Posterior cingulate gyrus (tissue), 11 donors: ENCODE measurements at regions not wholly inside any gene's neighbourhood (a gene's known extent, or its start where the extent isn't known, plus 50 kb on each side); places are given as distances from the start of the nearest gene placed in this dataset.
A peak's percentile ranks its signal among the peaks of the same experiment; 100 is the strongest.
"Not testable (repeated sequence)": the region's sequence is repeated elsewhere in the genome, so short reads cannot be mapped to it uniquely, and the experiment has no call there.

Source experiments
- DNase-seq, 10 donors: peaks; one replicate each; pipeline versions ENCODE4 v3.0.0 to v3.0.0-alpha.2; 2020 to 2021; ENCODE audit warnings: mixed read lengths in 3 of 10
- intact Hi-C: fragments of 100-400 bp; cut with DNase I; formaldehyde crosslinking; loops from one replicate; pipeline ENCODE4 v1.15.1; 2023

DNA sequence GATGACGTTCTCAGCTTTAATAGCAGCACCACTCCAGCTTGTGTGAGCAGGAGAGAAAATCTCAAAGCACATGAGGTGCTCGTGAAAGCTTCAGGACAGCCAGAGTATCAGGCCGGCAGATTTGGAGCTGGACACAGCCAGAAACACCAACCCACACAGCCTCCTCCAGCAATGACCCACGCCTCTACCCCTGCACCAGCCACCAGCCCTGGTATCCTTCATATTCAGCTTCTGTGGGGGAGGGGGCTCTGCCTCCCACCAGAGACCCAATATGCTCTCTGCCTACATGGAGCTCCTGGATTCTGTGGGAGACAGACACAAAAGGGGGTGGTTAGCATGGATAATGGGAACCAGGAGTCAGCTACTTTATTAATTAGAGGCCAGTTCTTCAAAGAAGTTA lies 133.6 kb upstream of the FMN2 start:
- intact Hi-C loops = no loop called here
- no peak for DNase-seq

DNA sequence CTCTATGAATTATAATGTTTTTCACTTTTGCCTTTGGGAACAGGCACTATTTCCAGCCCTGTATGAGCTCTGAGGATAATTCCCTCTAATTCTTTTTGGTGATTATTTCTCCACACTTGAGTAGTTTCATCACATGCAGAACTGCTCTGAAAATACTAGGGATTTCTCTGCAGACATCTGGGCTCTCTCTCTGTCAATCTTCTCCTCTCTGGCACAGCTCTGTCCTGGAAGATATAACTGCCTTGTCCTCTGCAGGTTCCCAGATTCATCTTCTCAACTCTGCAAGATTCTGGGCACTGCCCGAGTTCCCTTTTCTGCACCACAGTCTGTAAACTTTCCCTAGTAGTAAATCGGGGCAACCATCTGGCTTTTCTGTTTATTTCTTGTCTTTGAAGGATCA lies 131.3 kb upstream of the FMN2 start:
- intact Hi-C loops = no loop called here
- no peak for DNase-seq

DNA sequence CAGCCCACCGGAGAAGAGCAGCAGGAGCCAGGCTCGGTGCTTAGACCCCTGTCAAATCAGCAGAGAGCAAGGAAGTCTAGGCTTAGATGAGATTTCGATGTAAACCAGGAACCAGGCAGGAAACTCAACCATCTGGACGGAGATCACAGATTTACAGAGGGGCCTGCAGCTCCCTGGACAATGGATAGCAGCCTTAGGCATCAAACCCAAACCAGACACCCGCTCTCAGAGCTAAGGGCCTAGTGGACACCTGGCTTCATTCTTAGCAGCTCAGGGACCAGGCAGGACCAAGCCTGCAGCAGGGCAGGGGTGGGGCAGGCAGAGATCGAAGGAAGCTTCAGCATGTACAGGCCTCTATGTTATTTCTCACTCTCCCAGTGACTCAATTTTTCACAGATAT lies 127.8 kb upstream of the FMN2 start:
- intact Hi-C loops = no loop called here
- no peak for DNase-seq

DNA sequence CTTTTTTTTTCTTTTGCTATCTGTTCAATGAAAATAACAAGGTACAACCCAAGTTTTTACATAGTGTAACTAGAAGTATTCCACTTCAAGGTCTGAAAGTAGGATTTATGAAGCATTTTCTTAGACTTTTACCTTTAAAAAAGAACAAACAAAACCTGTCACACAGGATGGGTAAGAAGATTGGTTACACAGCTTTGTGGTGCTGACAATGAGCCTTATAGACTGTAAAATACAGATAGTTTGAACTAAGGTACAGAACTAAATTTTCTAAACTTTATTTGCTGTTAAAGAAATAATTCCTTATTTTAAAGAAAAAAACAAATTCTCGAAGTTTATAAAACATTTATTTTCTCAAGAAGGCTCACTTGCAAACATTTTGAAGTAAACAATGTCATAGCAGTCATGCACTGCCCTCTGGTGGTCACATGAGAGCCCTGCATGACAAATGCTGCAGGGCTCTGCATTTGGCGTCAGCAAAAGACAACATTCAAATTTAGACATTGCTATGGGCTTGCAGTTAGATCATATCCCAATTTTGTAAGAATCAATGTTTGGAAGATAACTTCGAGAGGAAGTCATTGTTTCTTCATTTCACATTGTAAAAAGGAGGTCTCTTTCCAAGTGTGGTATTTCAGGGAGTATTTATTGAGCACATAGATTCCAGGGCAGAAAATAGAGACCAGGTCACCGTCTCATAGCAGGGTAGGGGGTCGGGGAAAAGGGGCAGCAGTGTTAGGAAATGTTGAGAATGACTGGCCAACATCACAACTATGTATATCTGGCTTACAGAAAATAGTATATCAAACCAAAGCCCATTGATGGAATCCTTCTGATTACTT lies 115.3 kb upstream of the FMN2 start:
- DNase-seq = peak in 8 of 10 donors; percentile 26 to 94 (median 64)

DNA sequence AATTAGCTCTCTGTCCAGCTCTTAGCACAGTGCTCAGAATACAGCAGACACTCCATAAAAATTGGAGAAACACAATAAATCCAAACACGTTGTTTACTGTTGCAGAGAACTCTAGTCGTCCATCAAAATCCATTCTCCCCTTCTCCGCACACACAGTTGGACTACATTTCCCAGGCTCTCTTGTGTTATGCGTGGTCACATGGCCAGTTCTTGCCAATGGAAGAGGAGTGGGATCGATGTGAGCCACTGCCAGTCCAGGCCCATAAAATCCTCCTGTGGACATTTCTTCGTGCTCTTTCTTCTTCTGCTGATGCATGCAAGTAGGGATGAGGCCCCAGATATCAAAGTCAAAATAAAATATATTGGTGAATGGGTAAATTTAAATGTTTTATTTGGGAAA lies 114.3 kb upstream of the FMN2 start:
- intact Hi-C loops = no loop called here
- DNase-seq = no peak

More for the DNA sequence above, 115.3 kb upstream of the FMN2 start:
- intact Hi-C loops = loop anchor here (1.0 kb wide), 1 partner anchor 25 kb away; no protein-coding TSS in a partner anchor

DNA sequence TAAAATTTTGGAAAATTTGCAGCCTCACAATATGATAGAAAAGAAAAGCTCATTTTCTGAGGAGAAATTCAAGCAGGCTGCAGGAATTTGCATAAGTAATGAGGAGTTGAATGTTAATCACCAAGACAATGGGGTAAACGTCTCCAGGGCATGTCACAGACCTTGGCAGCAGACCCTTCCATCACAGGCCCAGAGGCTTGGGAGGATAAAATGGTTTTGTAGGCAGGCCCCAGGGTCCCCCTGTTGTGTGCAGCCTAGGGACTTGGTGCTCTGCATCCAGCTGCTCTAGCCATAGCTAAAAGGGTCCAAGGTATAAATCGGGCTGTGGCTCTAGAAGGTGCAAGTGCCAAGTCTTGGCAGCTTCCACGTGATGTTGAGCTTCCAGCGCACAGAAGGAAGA lies 112.2 kb upstream of the FMN2 start:
- intact Hi-C loops = no loop called here
- no peak for DNase-seq

DNA sequence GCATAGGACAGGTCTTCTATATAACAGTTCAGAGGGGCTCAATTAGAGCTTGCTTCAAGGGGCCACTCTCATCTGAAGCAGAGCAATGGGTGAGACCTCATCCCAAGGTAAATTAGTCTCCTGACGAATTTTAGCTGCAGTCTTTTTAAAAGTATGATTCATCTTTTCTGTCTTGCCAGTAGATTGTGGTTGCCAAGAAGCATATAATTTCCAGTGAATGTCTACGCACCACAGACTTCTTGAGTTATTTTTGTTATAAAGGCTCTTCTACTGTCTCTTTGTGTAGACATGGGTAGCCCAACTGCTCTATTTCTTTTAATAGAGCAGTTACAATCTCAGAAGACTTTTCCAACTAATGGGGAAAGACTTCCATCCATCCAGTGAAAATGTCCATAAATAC lies 108.9 kb upstream of the FMN2 start:
- DNase-seq = no peak
- intact Hi-C loops = no loop called here

DNA sequence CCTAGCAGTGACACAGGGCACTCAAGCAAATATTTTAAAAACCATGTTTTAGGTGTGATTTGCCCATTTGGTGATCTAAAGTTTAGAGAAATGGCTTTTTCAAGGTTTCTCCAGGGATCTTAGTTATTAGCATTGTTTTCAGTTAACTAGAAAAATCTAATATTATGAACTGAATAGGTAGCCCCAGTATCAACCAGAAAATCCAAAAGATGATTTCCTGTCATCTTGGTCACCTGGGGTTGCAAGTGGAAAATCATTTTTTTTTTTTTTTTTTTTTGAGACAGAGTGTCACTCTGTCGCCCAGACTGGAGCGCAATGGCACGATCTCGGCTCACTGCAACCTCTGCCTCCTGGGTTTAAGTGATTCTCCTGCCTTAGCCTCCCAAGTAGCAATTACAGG lies 106.6 kb upstream of the FMN2 start:
- no peak for DNase-seq
- intact Hi-C loops = no loop called here

DNA sequence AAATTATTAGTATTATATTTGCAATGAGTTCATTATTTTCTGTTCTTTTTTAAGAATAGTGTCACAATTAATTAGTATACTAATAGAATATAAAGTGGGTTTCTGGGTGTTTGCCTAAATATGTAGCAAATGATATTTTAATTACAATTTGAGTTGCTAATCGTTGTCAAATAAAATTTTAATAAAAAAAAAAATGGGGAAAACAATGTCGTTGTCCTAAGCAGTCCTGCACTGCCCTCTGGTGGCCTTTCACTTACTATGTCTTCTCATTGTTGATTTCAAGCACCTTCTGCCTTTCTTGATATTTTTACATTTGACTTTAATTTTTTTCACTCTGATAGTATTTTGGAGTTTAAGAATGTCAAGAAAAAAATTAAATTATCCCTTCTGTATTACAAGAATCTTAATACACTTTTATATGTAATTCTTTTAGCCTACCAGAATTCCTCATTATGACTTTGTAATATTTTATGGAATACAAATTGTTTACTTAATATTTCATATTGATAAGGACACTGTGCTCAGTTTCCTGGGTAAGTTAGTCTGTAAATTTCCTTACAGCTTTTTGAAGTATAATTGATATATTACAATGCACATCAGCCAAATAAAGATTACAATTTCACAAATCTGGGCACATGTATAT lies 104.5 kb upstream of the FMN2 start:
- DNase-seq = peak in 5 of 10 donors; percentile 23 to 55 (median 36)

DNA sequence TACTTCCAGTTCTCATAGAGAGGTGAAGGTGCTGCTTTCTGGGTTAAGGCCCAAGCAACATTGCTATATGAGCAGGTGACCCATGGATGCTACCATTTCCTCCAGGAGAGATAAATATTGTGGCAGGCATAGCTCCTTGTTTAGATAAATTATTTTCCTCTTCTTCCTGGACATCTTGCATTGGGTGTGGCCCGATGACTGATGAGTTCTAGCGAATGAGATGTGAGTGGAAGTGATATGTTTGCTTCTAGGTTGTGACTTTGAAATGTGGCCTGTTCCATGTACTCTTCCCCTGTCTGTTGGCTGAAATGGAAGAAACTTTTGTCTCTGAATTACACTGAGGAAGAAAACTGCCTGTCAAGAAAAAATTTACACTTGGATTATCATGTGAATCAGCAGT lies 101.7 kb upstream of the FMN2 start:
- intact Hi-C loops = no loop called here
- DNase-seq = no peak

More for the DNA sequence above, 104.5 kb upstream of the FMN2 start:
- intact Hi-C loops = no loop called here

DNA sequence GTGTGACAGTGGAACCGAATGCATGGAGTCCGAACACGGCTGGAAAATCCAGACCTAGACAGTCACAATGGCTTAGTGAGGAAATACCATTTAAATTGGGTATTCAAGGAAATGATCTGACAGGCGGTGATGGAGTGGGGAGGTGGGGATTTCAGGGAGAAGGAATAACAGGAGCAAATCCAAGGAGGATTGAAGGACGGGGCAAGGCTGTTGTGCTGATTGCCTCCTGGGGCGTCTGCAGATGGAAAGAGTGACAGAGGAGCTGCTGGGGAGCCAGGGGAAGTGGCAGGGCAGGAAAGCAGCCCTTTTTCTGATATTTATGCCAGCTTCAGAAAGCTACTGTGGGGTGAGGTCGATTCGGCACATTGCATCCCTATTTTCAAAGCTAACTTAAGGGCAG lies 99.1 kb upstream of the FMN2 start:
- DNase-seq, intact Hi-C loops: not testable (repeated sequence)

DNA sequence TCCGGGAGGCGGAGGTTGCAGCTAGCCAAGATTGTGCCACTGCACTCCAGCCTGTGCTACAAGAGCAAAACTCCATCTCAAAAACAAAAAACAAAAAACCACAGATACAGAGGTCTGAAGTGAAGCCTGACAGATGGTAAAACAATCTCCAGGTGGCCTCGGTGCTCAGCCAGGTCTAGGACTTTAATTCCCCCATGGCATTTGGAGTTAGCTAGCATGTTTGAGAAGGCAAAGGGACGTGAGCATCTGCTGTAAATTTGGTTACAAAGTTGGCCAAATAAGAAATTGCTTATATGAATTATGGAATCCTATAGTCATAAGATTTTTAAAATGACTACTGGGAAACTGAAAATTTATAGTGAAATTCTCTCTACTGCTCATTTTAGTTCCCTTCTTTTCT lies 98.3 kb upstream of the FMN2 start:
- no peak for DNase-seq
- intact Hi-C loops = no loop called here

DNA sequence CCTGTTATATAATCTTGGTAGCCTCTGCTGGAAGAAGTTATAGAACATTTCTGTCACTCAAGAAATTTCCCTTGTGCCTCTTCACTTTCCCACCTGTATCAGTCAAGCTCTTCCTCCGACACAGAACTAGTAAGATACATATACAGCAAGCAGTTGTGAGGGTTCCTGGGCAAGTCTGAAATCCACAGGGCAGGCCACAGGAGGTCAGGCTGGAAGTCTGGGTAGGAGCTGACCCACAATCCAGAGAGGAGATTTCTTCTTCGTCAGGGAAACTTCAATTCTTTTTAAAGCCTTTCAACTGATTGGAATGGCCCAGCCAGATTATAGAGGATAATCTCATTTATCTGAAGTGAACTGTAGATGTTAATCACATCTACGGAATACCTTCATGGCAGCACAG lies 96.4 kb upstream of the FMN2 start:
- intact Hi-C loops = no loop called here

DNA sequence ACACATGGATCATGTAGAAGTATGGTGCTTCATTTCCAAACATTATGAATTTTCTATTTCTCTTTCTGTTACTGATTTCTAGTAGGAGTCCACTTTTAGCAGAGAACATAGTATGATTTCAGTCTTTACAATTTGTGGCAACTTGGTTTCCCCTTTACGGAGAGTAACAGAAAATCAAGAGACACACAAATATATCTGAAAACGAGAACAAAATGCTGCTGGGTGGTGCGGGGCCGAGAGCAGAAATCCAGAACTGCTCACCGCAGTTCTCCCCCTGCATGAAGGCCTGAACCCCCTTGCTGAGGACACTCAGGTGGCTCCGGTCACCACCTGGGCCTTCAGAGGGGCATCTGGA lies 94.5 kb upstream of the FMN2 start:
- intact Hi-C loops = no loop called here
- no peak for DNase-seq

More for the DNA sequence above, 96.4 kb upstream of the FMN2 start:
- DNase-seq = no peak

DNA sequence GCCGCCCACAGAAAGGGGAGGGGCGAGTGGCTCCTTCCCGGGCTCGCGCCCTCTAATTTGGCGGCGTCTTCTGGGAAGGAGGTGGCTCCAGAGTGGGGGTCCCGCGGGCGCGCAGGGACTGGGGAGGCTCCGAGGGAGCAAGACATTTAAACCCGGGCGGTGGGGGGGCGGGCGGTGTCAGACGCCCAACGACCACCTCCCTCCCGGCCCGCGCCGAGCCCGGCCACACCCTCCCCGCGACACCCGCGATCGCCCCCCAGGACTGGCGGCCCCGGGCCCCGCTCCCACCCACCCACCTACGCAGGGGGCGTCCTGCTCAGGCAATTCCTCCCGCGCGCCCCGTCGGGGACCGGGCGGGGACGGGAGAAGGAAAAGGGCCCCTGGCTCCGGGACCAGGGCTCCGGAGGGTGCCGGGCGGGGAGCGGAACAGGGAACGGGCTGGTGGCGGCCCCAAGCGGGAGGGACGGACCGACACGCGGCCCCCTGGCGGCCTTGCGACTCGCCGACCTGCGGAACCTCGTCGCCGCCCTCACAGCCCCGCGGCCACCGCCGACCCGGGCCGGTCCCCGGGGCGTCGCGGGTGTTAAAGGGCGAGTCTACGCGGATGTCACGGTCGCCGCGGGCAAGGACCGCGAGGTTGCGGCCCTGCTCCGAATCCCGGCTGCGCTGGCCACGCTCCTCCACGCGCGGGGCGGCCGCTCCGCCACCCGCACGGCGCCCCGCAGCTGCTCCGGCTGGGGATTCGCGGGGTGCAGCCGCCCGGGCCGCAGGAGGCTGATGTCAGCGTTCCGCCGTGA lies 94.0 kb upstream of the FMN2 start:
- peak in 1 of 10 donors; percentile 48 for DNase-seq
- intact Hi-C loops = no loop called here

DNA sequence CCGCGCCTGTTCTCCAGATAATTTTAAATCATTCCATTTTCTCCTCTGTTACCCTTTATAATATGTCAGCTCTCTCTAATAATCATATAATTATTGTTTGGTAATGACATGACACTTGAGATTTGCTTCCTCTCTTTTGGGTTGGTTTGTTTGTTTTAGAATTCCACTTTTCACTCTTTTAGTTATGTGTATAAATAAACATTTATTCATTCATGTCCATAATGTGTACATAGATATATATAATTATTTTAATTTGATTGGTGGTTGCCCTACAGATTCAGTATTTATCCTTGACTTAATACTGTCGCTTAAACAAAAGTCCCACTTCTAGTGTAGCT lies 93.4 kb upstream of the FMN2 start:
- intact Hi-C loops = no loop called here

DNA sequence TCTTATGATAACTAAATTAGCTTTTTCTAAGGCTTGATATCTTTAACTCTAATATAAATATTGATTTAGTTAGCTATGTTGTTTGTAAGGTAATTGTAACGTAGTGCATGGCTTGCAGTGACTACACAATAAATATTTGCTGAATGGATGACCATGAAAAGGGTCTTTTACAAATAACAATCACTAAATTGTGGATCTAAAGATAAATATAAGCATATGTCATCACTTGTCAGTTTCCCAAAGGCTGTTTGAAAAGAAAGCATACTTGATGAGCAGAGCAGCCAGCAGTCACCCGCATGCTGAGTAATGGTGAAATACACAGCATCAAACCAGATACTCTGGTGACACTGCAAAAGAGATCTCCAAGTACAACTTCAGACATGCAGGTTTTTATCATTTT lies 92.5 kb upstream of the FMN2 start:
- DNase-seq = no peak
- intact Hi-C loops = no loop called here

More for the DNA sequence above, 93.4 kb upstream of the FMN2 start:
- no peak for DNase-seq

DNA sequence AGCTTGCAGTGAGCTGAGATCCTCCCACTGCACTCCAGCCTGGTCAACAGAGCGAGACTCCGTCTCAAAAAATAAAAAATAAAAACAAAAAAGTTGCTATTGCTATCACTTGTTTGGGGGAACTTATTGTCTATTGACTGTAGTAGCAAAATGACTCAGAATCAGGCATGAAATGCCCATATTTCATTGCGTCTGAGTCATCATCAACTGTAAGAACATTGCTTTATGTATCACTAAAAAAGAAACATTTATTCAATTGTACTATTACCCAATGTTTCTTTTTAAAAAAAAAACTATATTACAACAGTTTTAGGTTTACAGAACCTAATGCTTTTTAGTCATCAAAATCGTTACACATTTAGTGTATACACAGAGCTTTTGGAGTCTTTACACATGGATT lies 91.0 kb upstream of the FMN2 start:
- DNase-seq = no peak
- intact Hi-C loops = no loop called here

DNA sequence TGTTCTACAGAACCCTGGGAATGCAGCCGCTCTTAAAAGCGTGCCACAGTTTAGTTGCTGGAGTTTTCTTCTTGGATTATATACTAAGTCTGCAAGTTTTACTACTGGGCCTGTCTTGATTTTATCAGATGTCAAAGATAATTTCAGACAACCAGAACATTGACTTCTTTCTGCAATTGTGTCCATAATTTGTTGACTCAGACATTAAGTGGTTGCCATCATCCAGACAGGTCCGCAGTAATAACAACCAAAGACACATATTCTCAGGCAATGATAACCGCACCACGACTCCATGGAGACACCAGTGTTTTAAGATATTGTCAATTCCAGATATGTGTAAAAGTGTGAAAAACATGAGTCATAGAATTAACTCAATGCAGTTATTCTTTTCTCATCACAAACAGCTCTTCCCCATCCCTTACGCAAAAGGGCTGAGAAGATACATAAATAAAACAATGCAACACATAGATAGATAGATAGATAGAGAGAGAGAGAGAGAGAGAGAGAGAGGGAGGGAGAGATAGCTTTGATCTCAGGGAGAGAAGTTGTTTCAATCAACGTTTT lies 90.4 kb upstream of the FMN2 start:
- DNase-seq = no peak
- intact Hi-C loops = no loop called here

DNA sequence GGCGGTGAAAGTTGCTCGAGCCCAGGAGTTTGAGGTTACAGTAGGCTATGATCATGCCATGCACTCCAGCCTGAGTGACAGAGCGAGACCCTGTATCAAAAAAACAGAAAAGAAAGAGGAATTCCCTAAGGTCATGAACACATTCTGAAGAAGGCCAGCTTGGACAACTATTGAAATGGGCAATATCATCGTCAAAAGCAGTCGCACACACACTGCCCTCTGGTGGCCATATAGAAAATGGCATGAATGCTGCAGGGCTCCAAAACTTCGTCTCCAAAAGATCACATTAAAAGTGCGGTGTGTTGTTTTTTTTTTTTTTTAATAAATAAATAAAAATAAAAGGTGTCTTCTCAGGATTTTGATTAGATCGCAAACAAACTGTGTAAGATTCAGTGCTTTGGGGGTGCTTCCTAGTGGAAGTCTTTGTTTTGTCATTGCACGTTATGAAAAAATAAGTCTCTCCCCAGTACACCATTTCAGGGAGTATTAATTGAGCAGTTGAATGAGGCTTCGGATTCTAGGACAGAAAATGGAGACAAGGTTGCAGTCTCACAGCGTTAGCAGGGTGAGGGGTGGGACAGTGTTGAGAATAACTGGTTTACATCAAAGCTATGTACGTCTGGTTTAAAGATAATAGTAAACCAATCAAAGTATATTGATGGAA lies 87.5 kb upstream of the FMN2 start:
- no peak for DNase-seq
- intact Hi-C loops = no loop called here
